HCT116 (cell line): ENCODE measurements at regions not wholly inside any gene's neighbourhood (a gene's known extent, or its start where the extent isn't known, plus 50 kb on each side); places are given as distances from the start of the nearest gene placed in this dataset.
A peak's percentile ranks its signal among the peaks of the same experiment; 100 is the strongest.

Experiments used
- ATAC-seq: fragments of 200-7000 bp; cut with Tn5 transposase; 2 replicates; pipeline ENCODE4 v1.9.1; 2020; ENCODE audit warnings: mild to moderate bottlenecking, moderate library complexity
- BruUV-seq: library from RNA; stranded (reverse); fragments of 400-500 nt; replicated peaks from 2 replicates; lab custom pipeline; 2021; lab: Mats Ljungman, UMichigan
- CTCF ChIA-PET: fragments of 300-600 bp; sonication (Branson Sonifier 250); formaldehyde crosslinking; loops from one replicate; lab custom pipeline; 2021; ENCODE audit warnings: antibody characterized with exemption; lab: Charles Lee
- POLR2A ChIA-PET: fragments of 300-600, 350-600 bp; sonication (Branson Sonifier 250); formaldehyde crosslinking; loops from one replicate; lab custom pipeline; 2021; ENCODE audit warnings: antibody characterized with exemption; lab: Charles Lee
- RAD21 ChIA-PET, 2 experiments: fragments of 300-600 bp; sonication (Branson Sonifier 250); formaldehyde crosslinking; loops; one replicate each; lab custom pipeline; 2023; ENCODE audit warnings: low total read pairs in 2 of 2; ENCODE audit not compliant: uncharacterized antibody in 2 of 2, unreplicated experiment in 2 of 2, low non-redundant PET in 1 of 2; lab: Charles Lee
- DNase-seq: peaks from one replicate; pipeline ENCODE4 v3.0.0-alpha.2; 2010; ENCODE audit warnings: low read depth, low spot score
- H2AFZ ChIP-seq: fragments of 200-600 bp; shearing (Covaris generic), sonication (generic); 2 replicates; pipeline ENCODE4 v1.6.1; 2017; ENCODE audit warnings: low read depth, mixed run types, mixed read lengths, antibody characterized with exemption, low read length; ENCODE audit not compliant: poor library complexity, severe bottlenecking
- H3K27ac ChIP-seq: 2 replicates; pipeline ENCODE4 v1.5.1; 2012; ENCODE audit warnings: low read depth, low read length
- H3K27me3 ChIP-seq: fragments of 200-600 bp; sonication (generic); 2 replicates; pipeline ENCODE4 v1.6.1; 2016; ENCODE audit warnings: mixed run types, low read length, mixed read lengths; ENCODE audit not compliant: insufficient read depth
- H3K36me3 ChIP-seq, 2 experiments: fragments of 200-500 bp in 1 of 2; fragments of 200-600 bp in 1 of 2; sonication (Bioruptor generic) in 1 of 2; sonication (generic) in 1 of 2; 2 replicates each; pipeline versions ENCODE4 v1.5.1 to v1.6.1; 2014 to 2016; ENCODE audit warnings: low read length in 2 of 2, inconsistent platforms in 1 of 2, mixed read lengths in 1 of 2, mixed run types in 1 of 2; ENCODE audit not compliant: insufficient read depth in 2 of 2, control insufficient read depth in 1 of 2
- H3K4me1 ChIP-seq, 2 experiments: fragments of 200-600 bp in 1 of 2; sonication (generic) in 1 of 2; 2 replicates each; pipeline versions ENCODE4 v1.5.1 to v1.6.1; 2012 to 2017; ENCODE audit warnings: low read length in 2 of 2, inconsistent platforms in 1 of 2, mild to moderate bottlenecking in 1 of 2, mixed read lengths in 1 of 2, mixed run types in 1 of 2, moderate library complexity in 1 of 2; ENCODE audit not compliant: insufficient read depth in 2 of 2, control insufficient read depth in 1 of 2
- H3K4me2 ChIP-seq: fragments of 200-600 bp; sonication (generic); 2 replicates; pipeline ENCODE4 v1.6.1; 2017; ENCODE audit warnings: mixed run types, low read length, mixed read lengths
- H3K4me3 ChIP-seq, 2 experiments: fragments of 200-600 bp in 1 of 2; sonication (generic) in 1 of 2; replicated peaks in 1 of 2; 2 replicates each; pipeline ENCODE4 v1.5.1; 2011 to 2016; ENCODE audit warnings: low read length in 2 of 2, control low read depth in 1 of 2, low read depth in 1 of 2, mild to moderate bottlenecking in 1 of 2, mixed read lengths in 1 of 2, mixed run types in 1 of 2
- H3K79me2 ChIP-seq: fragments of 200-600 bp; sonication (generic); 2 replicates; pipeline ENCODE4 v1.6.1; 2017; ENCODE audit warnings: mild to moderate bottlenecking, mixed run types, low read length, moderate library complexity, mixed read lengths; ENCODE audit not compliant: insufficient read depth
- H3K9ac ChIP-seq: fragments of 200-600 bp; sonication (generic); 2 replicates; pipeline ENCODE4 v1.6.1; 2016; ENCODE audit warnings: low read length, mixed read lengths
- H3K9me2 ChIP-seq: fragments of 200-600 bp; sonication (generic), shearing (Covaris generic); 2 replicates; pipeline ENCODE4 v1.6.1; 2017; ENCODE audit warnings: mixed run types, mild to moderate bottlenecking, moderate library complexity; ENCODE audit not compliant: insufficient read depth
- H3K9me3 ChIP-seq, 2 experiments: fragments of 200-500 bp in 1 of 2; fragments of 200-600 bp in 1 of 2; sonication (Bioruptor generic) in 1 of 2; sonication (generic) in 1 of 2; 2 replicates each; pipeline ENCODE4 v1.6.1; 2014 to 2017; ENCODE audit warnings: low read length in 2 of 2, mixed read lengths in 2 of 2, inconsistent platforms in 1 of 2, low read depth in 1 of 2, mild to moderate bottlenecking in 1 of 2, mixed run types in 1 of 2, moderate library complexity in 1 of 2; ENCODE audit not compliant: control insufficient read depth in 1 of 2, insufficient read depth in 1 of 2
- H4K20me1 ChIP-seq: fragments of 200-600 bp; sonication (generic), shearing (Covaris generic); 2 replicates; pipeline ENCODE4 v1.6.1; 2017; ENCODE audit warnings: mixed run types, mild to moderate bottlenecking, moderate library complexity; ENCODE audit not compliant: insufficient read depth
- ATF3 ChIP-seq: IDR thresholded peaks from 2 replicates; pipeline ENCODE4 v1.6.1; 2012
- CBX3 ChIP-seq: IDR thresholded peaks from 2 replicates; pipeline ENCODE4 v1.6.1; 2012; ENCODE audit warnings: low read depth
- CTCF ChIP-seq, 3 experiments: fragments of 200-600 bp in 1 of 3; sonication (generic) in 1 of 3; IDR thresholded peaks in 2 of 3; conservative IDR thresholded peaks in 1 of 3; 2 replicates each; pipeline ENCODE4 v1.5.1; 2012 to 2017; ENCODE audit warnings: low read depth in 2 of 3, low read length in 2 of 3, antibody characterized with exemption in 1 of 3, borderline replicate concordance in 1 of 3, control low read depth in 1 of 3, mild to moderate bottlenecking in 1 of 3, mixed read lengths in 1 of 3, mixed run types in 1 of 3, moderate library complexity in 1 of 3; ENCODE audit not compliant: insufficient read depth in 1 of 3
- EGR1 ChIP-seq: IDR thresholded peaks from 2 replicates; pipeline ENCODE4 v1.6.1; 2012; ENCODE audit warnings: low read depth
- ELF1 ChIP-seq: IDR thresholded peaks from 2 replicates; pipeline ENCODE4 v1.6.1; 2012; ENCODE audit warnings: low read depth, borderline replicate concordance
- ZBTB33 ChIP-seq: IDR thresholded peaks from 2 replicates; pipeline ENCODE4 v1.6.1; 2011; ENCODE audit warnings: mild to moderate bottlenecking, low read length, moderate library complexity; ENCODE audit not compliant: insufficient replicate concordance; ENCODE audit errors: extremely low read depth
- intact Hi-C: fragments of 100-400 bp; cut with micrococcal nuclease; formaldehyde crosslinking; loops from 2 replicates; pipeline ENCODE4 v1.10.0; 2022

- Histone ChIP-seq H3K4me1 (no peaks in the 10 kb centered on the region), H2AFZ (no peak overlapping the region), H4K20me1 (no peaks in the 10 kb centered on the region; the same call in 1 of the 2 replicates), H3K9ac (no peak overlapping the region), H3K36me3 (no peaks in the 10 kb centered on the region), H3K9me3 (no peaks in the 10 kb centered on the region), H3K9me2 (no peaks in the 10 kb centered on the region), H3K4me3 (no peak overlapping the region), H3K79me2 (no peaks in the 10 kb centered on the region), H3K4me2 (no peak overlapping the region), H3K27ac (no peak overlapping the region), H3K27me3 (peaks cover 23% of the 10 kb centered on the region; the same call in 1 of the 2 replicates)
- intact Hi-C loops, result no loop called here
- ChIA-PET RAD21 (no interaction called here), POLR2A (no interaction called here), CTCF (no interaction called here)
- DNase-seq (no peak), ATAC-seq (peak; percentile 72)
- TF ChIP-seq CBX3 (no peak), EGR1 (no peak), ATF3 (no peak), ELF1 (no peak), CTCF (IDR thresholded peaks at IDR 0.05 in 2 of 3, conservative IDR thresholded peaks at IDR 0.05 in 1 of 3; ENCODE audit: borderline replicate concordance in 1 of 3, insufficient read depth in 1 of 3, low read depth in 2 of 3, low read length in 2 of 3) (peak in 2 of 3 experiments; percentile 6 to 22; a peak in 1 of 6 replicates), ZBTB33 (no peak)
- no TSS peak for BruUV-seq
Observed at GRCh38 chr7:24494832-24495231, 78.4 kb upstream of the PALS2 start.
